Kidney epithelial cell (primary cell): ENCODE measurements at regions not wholly inside any gene's neighbourhood (a gene's known extent, or its start where the extent isn't known, plus 50 kb on each side); places are given as distances from the start of the nearest gene placed in this dataset.

Experiments used
- DNase-seq: peaks from one replicate; pipeline ENCODE4 v3.0.0-alpha.2; 2010; ENCODE audit warnings: low read depth
- H3K27me3 ChIP-seq: 2 replicates; pipeline ENCODE4 v1.6.0; 2011; ENCODE audit warnings: low read length; ENCODE audit not compliant: control insufficient read depth, insufficient read depth
- H3K36me3 ChIP-seq: 2 replicates; pipeline ENCODE4 v1.5.1; 2011; ENCODE audit warnings: low read length; ENCODE audit not compliant: control insufficient read depth, insufficient read depth
- H3K4me3 ChIP-seq: 2 replicates; pipeline ENCODE4 v1.5.1; 2011; ENCODE audit warnings: low read depth, mild to moderate bottlenecking, control low read depth, low read length
- CTCF ChIP-seq: IDR thresholded peaks from 2 replicates; pipeline ENCODE4 v1.5.1; 2011; ENCODE audit warnings: mild to moderate bottlenecking, moderate library complexity, low read length, control low read depth, inconsistent platforms; ENCODE audit not compliant: insufficient read depth, poor library complexity, severe bottlenecking

- Histone ChIP-seq H3K36me3 (no peaks in the 10 kb centered on the region), H3K27me3 (no peaks in the 10 kb centered on the region), H3K4me3 (no peak overlapping the region)
- TF ChIP-seq CTCF, result no peak
- DNase-seq, result no peak
Measured at GRCh38 chr5:8233479-8233878, 364.5 kb downstream of the MTRR start.

DNA sequence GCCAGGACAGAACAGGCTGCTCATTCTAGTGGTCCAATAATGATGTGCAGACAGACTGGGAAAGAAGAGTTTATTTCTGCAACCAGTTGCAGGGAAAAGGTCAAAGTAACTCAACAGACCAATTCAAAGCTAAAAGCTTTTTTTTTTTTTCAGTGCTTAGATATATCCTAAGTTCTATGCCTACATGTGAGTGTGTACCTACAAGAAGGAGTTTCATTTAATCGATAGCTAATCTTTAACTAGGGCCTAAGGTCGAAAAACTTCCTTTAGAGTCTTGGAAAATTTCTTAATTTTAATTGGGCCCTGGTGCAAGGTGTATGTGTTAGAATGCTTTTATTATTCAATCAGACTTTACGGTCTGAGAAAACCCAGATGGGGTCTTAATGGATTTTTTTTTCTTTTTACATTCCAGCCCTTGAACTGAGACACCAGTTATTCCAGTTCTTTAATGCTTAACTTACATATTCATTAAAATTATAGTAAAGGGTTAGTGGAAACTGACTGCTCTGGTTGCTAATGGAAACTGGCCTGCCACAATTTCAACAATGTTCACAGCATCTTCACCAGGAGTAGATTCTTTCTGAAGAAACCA, 365.3 kb downstream of the MTRR start:
- TF ChIP-seq CTCF, result no peak
- DNase-seq, result no peak
- H3K4me3 ChIP-seq, result no peak overlapping the region
- no peaks in the 10 kb centered on the region for H3K27me3 ChIP-seq
- H3K36me3 ChIP-seq, result no peaks in the 10 kb centered on the region

- no peak for TF ChIP-seq CTCF
- Histone ChIP-seq H3K36me3 (no peaks in the 10 kb centered on the region), H3K4me3 (no peak overlapping the region), H3K27me3 (no peaks in the 10 kb centered on the region)
- DNase-seq, result no peak
Measured at GRCh38 chr5:8238080-8238479, 369.1 kb downstream of the MTRR start.

DNA sequence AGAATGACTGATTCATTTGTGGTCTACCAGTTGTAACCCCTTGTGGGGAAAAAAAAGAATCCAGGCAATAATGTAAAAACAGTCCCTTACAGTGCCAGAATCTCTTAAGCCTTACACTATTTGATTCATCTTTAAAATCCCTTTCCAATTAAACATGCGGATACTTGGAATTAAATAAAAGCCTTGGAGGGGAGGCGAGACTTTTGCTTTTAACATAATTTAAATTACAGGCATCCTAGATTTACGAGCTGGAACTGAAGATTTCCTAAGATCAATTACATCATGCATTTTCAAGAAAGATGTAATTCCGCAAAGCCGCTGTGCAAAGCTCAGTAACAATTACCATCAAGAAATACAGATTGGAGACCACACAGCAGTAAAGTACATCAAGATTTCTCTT, 370.2 kb downstream of the MTRR start:
- H3K36me3 ChIP-seq, result no peaks in the 10 kb centered on the region
- TF ChIP-seq CTCF, result no peak
- DNase-seq, result no peak
- H3K27me3 ChIP-seq, result no peaks in the 10 kb centered on the region
- H3K4me3 ChIP-seq, result no peak overlapping the region

GRCh38 chr5:8239646-8240045, 370.7 kb downstream of the MTRR start:
- DNase-seq, result no peak
- TF ChIP-seq CTCF, result no peak
- no peaks in the 10 kb centered on the region for H3K27me3 ChIP-seq
- H3K4me3 ChIP-seq, result no peak overlapping the region
- H3K36me3 ChIP-seq, result no peaks in the 10 kb centered on the region

GRCh38 chr5:8241076-8241475, 372.1 kb downstream of the MTRR start:
- TF ChIP-seq CTCF, result no peak
- Histone ChIP-seq H3K4me3 (no peak overlapping the region), H3K27me3 (no peaks in the 10 kb centered on the region), H3K36me3 (no peaks in the 10 kb centered on the region)
- DNase-seq, result no peak
